Right lobe of liver (tissue), 6 donors: ENCODE measurements at regions not wholly inside any gene's neighbourhood (a gene's known extent, or its start where the extent isn't known, plus 50 kb on each side); places are given as distances from the start of the nearest gene placed in this dataset.

Source experiments
- ATAC-seq, 4 donors: fragments of 200-7000 bp; cut with Tn5 transposase; one replicate each; pipeline ENCODE4 v1.9.1; 2020; ENCODE audit warnings: mild to moderate bottlenecking in 4 of 4, moderate library complexity in 4 of 4
- DNase-seq, 3 donors: peaks; one replicate each; pipeline ENCODE4 v3.0.0-alpha.2; 2020
- H3K27ac ChIP-seq, 3 donors: fragments of 200-600 bp; one replicate each; pipeline ENCODE4 v1.8.0; 2022
- H3K27me3 ChIP-seq, 2 donors: fragments of 200-600 bp; one replicate each; pipeline ENCODE4 v1.8.0; 2022
- H3K36me3 ChIP-seq, 4 donors: fragments of 200-600 bp; sonication (generic) in 1 of 4; one replicate each; pipeline versions ENCODE4 v1.5.1 to v1.8.0; 2017 to 2022; ENCODE audit warnings: control low read depth in 1 of 4
- H3K4me1 ChIP-seq, 4 donors: fragments of 200-600 bp; sonication (generic) in 1 of 4; one replicate each; pipeline versions ENCODE4 v1.5.1 to v1.8.0; 2017 to 2022; ENCODE audit warnings: control low read depth in 1 of 4
- H3K4me3 ChIP-seq, 3 donors: fragments of 200-600 bp; one replicate each; pipeline ENCODE4 v1.8.0; 2022
- H3K9me3 ChIP-seq, 4 donors: fragments of 200-600 bp; sonication (generic) in 1 of 4; one replicate each; pipeline versions ENCODE4 v1.5.1 to v1.8.0; 2017 to 2022; ENCODE audit warnings: control low read depth in 1 of 4
- CTCF ChIP-seq, 4 donors: fragments of 200-600 bp in 3 of 4; fragments of 450-650 bp in 1 of 4; IDR thresholded peaks; one replicate each; pipeline versions ENCODE4 v1.5.1 to v1.8.0; 2016 to 2022; ENCODE audit warnings: antibody characterized with exemption in 4 of 4, mild to moderate bottlenecking in 2 of 4
- POLR2A ChIP-seq: fragments of 450-650 bp; IDR thresholded peaks from one replicate; pipeline ENCODE4 v1.6.1; 2017; ENCODE audit warnings: antibody characterized with exemption, mild to moderate bottlenecking
- WGBS: methylation state at CpG from one replicate; pipeline ENCODE4 v1.1.6; 2018; ENCODE audit warnings: low coverage, low lambda C conversion rate; ENCODE audit not compliant: insufficient coverage; ENCODE audit errors: missing lambda C conversion rate; 5-methylcytosine and 5-hydroxymethylcytosine counted together
- intact Hi-C, 2 donors: fragments of 100-400 bp; cut with DNase I; formaldehyde crosslinking; loops; one replicate each; pipeline versions ENCODE4 v1.11.2 to v1.14.1; 2022
- donor health status: DM: no; HTN: yes; CAD: no.
- donor health status: DM: no; HTN: no; CAD: no.
- donor health status: DM: no; HTN: no; CAD: no.
- donor health status: DM: no; HTN: yes; CAD: no.
- donor health status: DM: no; HTN: yes; CAD: no.

GRCh38 chr13:81677857-81678256 is 1336.9 kb upstream of the SPRY2 start:
- ATAC-seq (no peak), DNase-seq (no peak)
- Histone ChIP-seq H3K9me3 (no peaks in the 10 kb centered on the region), H3K27ac (no peak overlapping the region), H3K4me3 (no peak overlapping the region), H3K36me3 (no peaks in the 10 kb centered on the region), H3K27me3 (no peaks in the 10 kb centered on the region), H3K4me1 (no peaks in the 10 kb centered on the region)
- no peak for TF ChIP-seq CTCF (IDR thresholded peaks at IDR 0.05)
- no peak for TF ChIP-seq POLR2A
- WGBS: 35% methylated on average over 2 of the region's 2 CpGs
- intact Hi-C loops: no loop called here

- H3K4me1 ChIP-seq: no peaks in the 10 kb centered on the region
- DNase-seq (no peak), ATAC-seq (no peak)
- no peak overlapping the region for H3K27ac ChIP-seq
- 31% methylated on average over 2 of the region's 11 CpGs for WGBS
- no peaks in the 10 kb centered on the region for H3K9me3 ChIP-seq
- H3K4me3 ChIP-seq: no peak overlapping the region
- TF ChIP-seq POLR2A: no peak
- no peak for TF ChIP-seq CTCF (IDR thresholded peaks at IDR 0.05)
- no peaks in the 10 kb centered on the region for H3K36me3 ChIP-seq
- intact Hi-C loops: no loop called here
- no peaks in the 10 kb centered on the region for H3K27me3 ChIP-seq
These were observed 1335.1 kb upstream of the SPRY2 start for GRCh38 chr13:81676008-81676407.

GRCh38 chr13:81671064-81671463 is 1330.1 kb upstream of the SPRY2 start:
- no peak for DNase-seq
- no peaks in the 10 kb centered on the region for H3K4me1 ChIP-seq
- no peak overlapping the region for H3K4me3 ChIP-seq
- no peaks in the 10 kb centered on the region for H3K27me3 ChIP-seq
- intact Hi-C loops: no loop called here
- 62% methylated on average over 3 of the region's 3 CpGs for WGBS
- H3K27ac ChIP-seq: no peak overlapping the region
- TF ChIP-seq CTCF (IDR thresholded peaks at IDR 0.05) (no peak), POLR2A (no peak)
- H3K9me3 ChIP-seq: no peaks in the 10 kb centered on the region
- H3K36me3 ChIP-seq: no peaks in the 10 kb centered on the region
- ATAC-seq: no peak

GRCh38 chr13:81670048-81670447 is 1329.1 kb upstream of the SPRY2 start:
- DNase-seq (no peak), ATAC-seq (no peak)
- Histone ChIP-seq H3K36me3 (no peaks in the 10 kb centered on the region), H3K27me3 (no peaks in the 10 kb centered on the region), H3K27ac (no peak overlapping the region), H3K4me1 (no peaks in the 10 kb centered on the region), H3K9me3 (no peaks in the 10 kb centered on the region), H3K4me3 (no peak overlapping the region)
- intact Hi-C loops: no loop called here
- WGBS: 25% methylated on average over 2 of the region's 2 CpGs
- TF ChIP-seq POLR2A (no peak), CTCF (IDR thresholded peaks at IDR 0.05) (no peak)

- intact Hi-C loops: no loop called here
- no peak for ATAC-seq
- Histone ChIP-seq H3K36me3 (no peaks in the 10 kb centered on the region), H3K4me3 (no peak overlapping the region), H3K4me1 (no peaks in the 10 kb centered on the region), H3K27me3 (no peaks in the 10 kb centered on the region), H3K9me3 (no peaks in the 10 kb centered on the region), H3K27ac (no peak overlapping the region)
- TF ChIP-seq POLR2A (no peak), CTCF (IDR thresholded peaks at IDR 0.05) (no peak)
- WGBS: 83% methylated on average over 2 of the region's 2 CpGs
- no peak for DNase-seq
These were observed 1323.9 kb upstream of the SPRY2 start for GRCh38 chr13:81664872-81665271.
